ENCODE measurements at regions not wholly inside any gene's neighbourhood (a gene's known extent, or its start where the extent isn't known, plus 50 kb on each side); places are given as distances from the start of the nearest gene placed in this dataset.

DNA sequence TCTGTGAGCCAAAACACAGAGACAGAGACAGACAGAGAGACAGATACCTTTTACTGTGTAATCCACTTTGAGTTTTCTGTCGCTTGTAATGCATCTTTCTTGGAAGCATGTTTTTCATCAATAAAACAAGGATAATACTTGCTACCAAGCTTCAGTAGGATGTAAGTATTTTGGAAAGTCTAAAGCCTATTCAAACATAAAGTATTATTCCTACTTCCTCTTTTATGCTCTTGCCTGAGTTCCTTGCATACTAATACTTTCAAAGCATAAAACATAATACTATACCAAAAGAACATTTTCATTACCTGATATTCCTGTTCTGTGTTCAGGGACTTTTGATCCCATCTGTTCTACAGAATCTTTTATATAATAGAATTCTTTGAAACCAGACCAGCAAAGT, 64.5 kb upstream of the SLC30A5 start:
- Histone ChIP-seq H3K79me2 (ENCODE audit: control insufficient read depth, insufficient read depth, low read length) (no peaks in the 10 kb centered on the region), H3K27me3 (replicated peaks in 1 of 4; ENCODE audit: control extremely low read depth in 1 of 4, control insufficient read depth in 3 of 4, insufficient read depth in 4 of 4, low read length in 3 of 4) (no peaks in the 10 kb centered on the region), H3K27ac (ENCODE audit: low read length in 2 of 2) (no peak overlapping the region), H2AFZ (ENCODE audit: insufficient read depth, low read depth, low read length, poor library complexity, severe bottlenecking) (no peak overlapping the region), H3K9ac (ENCODE audit: low read length) (no peak overlapping the region), H3K4me2 (replicated peaks; ENCODE audit: low read depth, low read length, poor library complexity, severe bottlenecking) (no peak overlapping the region), H3K9me3 (ENCODE audit: control extremely low read depth in 1 of 3, control insufficient read depth in 2 of 3, insufficient read depth in 1 of 3, low read length in 2 of 3) (no peaks in the 10 kb centered on the region), H3K4me3 (ENCODE audit: control extremely low read depth in 1 of 5, extremely low read depth in 1 of 5, insufficient read depth in 1 of 5, low read depth in 2 of 5, low read length in 4 of 5) (no peak overlapping the region), H4K20me1 (ENCODE audit: control insufficient read depth, insufficient read depth, low read length, poor library complexity, severe bottlenecking) (no peaks in the 10 kb centered on the region), H3K36me3 (replicated peaks in 1 of 2; ENCODE audit: control extremely low read depth in 1 of 2, control insufficient read depth in 1 of 2, extremely low read depth in 1 of 2, insufficient read depth in 2 of 2, low read length in 1 of 2) (no peaks in the 10 kb centered on the region), H3K4me1 (ENCODE audit: control insufficient read depth in 2 of 2, insufficient read depth in 2 of 2, low read length in 2 of 2) (no peaks in the 10 kb centered on the region)
- DNase-seq (no peak), ATAC-seq (ENCODE audit: low read depth) (no peak)
- no peak overlapping the region for H3K4me3 Mint-ChIP-seq
- no peaks in the 10 kb centered on the region for H3K9me3 Mint-ChIP-seq (ENCODE audit: insufficient read depth)
- POLR2A ChIA-PET, result no interaction called here
- no peak overlapping the region for H3K27ac Mint-ChIP-seq
- WGBS (ENCODE audit: insufficient coverage), result no CpG with 5 or more reads among the region's 1 CpG
- TF ChIP-seq EZH2 (IDR thresholded peaks at IDR 0.05; ENCODE audit: borderline replicate concordance, insufficient read depth, low read depth, low read length, poor library complexity, severe bottlenecking) (no peak), CTCF (IDR thresholded peaks at IDR 0.05) (no peak)
- CTCF ChIA-PET, result interaction anchor here (1.3 to 1.4 kb wide), 2 partner anchors 14 to 21 kb away, joined by 3 read pairs; no protein-coding TSS in a partner anchor
- intact Hi-C loops (cut with micrococcal nuclease), result no loop called here
- H3K27me3 Mint-ChIP-seq, result peaks cover 19% of the 10 kb centered on the region
- peaks cover 6% of the 10 kb centered on the region for H3K4me1 Mint-ChIP-seq

GRCh38 chr5:69030358-69031062, 63.3 kb upstream of the SLC30A5 start:
- Histone ChIP-seq H3K9me3 (ENCODE audit: control extremely low read depth in 1 of 3, control insufficient read depth in 2 of 3, insufficient read depth in 1 of 3, low read length in 2 of 3) (no peaks in the 10 kb centered on the region), H3K9ac (ENCODE audit: low read length) (no peak overlapping the region), H4K20me1 (ENCODE audit: control insufficient read depth, insufficient read depth, low read length, poor library complexity, severe bottlenecking) (no peaks in the 10 kb centered on the region), H2AFZ (ENCODE audit: insufficient read depth, low read depth, low read length, poor library complexity, severe bottlenecking) (no peak overlapping the region), H3K4me1 (ENCODE audit: control insufficient read depth in 2 of 2, insufficient read depth in 2 of 2, low read length in 2 of 2) (no peaks in the 10 kb centered on the region), H3K27ac (ENCODE audit: low read length in 2 of 2) (no peak overlapping the region), H3K4me2 (replicated peaks; ENCODE audit: low read depth, low read length, poor library complexity, severe bottlenecking) (no peak overlapping the region), H3K27me3 (replicated peaks in 1 of 4; ENCODE audit: control extremely low read depth in 1 of 4, control insufficient read depth in 3 of 4, insufficient read depth in 4 of 4, low read length in 3 of 4) (no peaks in the 10 kb centered on the region), H3K4me3 (ENCODE audit: control extremely low read depth in 1 of 5, extremely low read depth in 1 of 5, insufficient read depth in 1 of 5, low read depth in 2 of 5, low read length in 4 of 5) (no peak overlapping the region), H3K36me3 (replicated peaks in 1 of 2; ENCODE audit: control extremely low read depth in 1 of 2, control insufficient read depth in 1 of 2, extremely low read depth in 1 of 2, insufficient read depth in 2 of 2, low read length in 1 of 2) (no peaks in the 10 kb centered on the region), H3K79me2 (ENCODE audit: control insufficient read depth, insufficient read depth, low read length) (no peaks in the 10 kb centered on the region)
- ATAC-seq (ENCODE audit: low read depth) (no peak), DNase-seq (no peak)
- intact Hi-C loops (cut with micrococcal nuclease), result no loop called here
- 100% methylated on average over 1 of the region's 5 CpGs for WGBS (ENCODE audit: insufficient coverage)
- TF ChIP-seq CTCF (IDR thresholded peaks at IDR 0.05), result no peak
- TF ChIP-seq EZH2 (IDR thresholded peaks at IDR 0.05; ENCODE audit: borderline replicate concordance, insufficient read depth, low read depth, low read length, poor library complexity, severe bottlenecking), result no peak
- Mint-ChIP-seq H3K27ac (no peak overlapping the region), H3K4me3 (no peak overlapping the region), H3K4me1 (peaks cover 6% of the 10 kb centered on the region), H3K27me3 (peaks cover 16% of the 10 kb centered on the region), H3K9me3 (ENCODE audit: insufficient read depth) (no peaks in the 10 kb centered on the region)
- ChIA-PET CTCF (no interaction called here), POLR2A (no interaction called here)
